NCI-H128 (cell line): ENCODE measurements at regions not wholly inside any gene's neighbourhood (a gene's known extent, or its start where the extent isn't known, plus 50 kb on each side); places are given as distances from the start of the nearest gene placed in this dataset.

Source experiments
- DNase-seq: peaks from one replicate; lab custom pipeline; 2025; ENCODE audit not compliant: unreplicated experiment; lab: John Stamatoyannopoulos, UW

- DNase-seq, result no peak
Measured at GRCh38 chr17:36755586-36755985, 154.2 kb downstream of the MRM1 start.

- no peak for DNase-seq
Measured at GRCh38 chr17:36756695-36757094, 155.3 kb downstream of the MRM1 start.

GRCh38 chr17:36760425-36760824, 159.0 kb downstream of the MRM1 start:
- DNase-seq, result no peak

- no peak for DNase-seq
Measured at GRCh38 chr17:36761203-36761950, 160.0 kb downstream of the MRM1 start.

GRCh38 chr17:36765436-36766043, 164.2 kb downstream of the MRM1 start:
- no peak for DNase-seq

GRCh38 chr17:36768394-36768793, 167.0 kb downstream of the MRM1 start:
- DNase-seq, result no peak

- peak; percentile 2 for DNase-seq
Measured at GRCh38 chr17:36773039-36773438, 164.2 kb upstream of the LHX1 start.

GRCh38 chr17:36777118-36777517, 160.2 kb upstream of the LHX1 start:
- DNase-seq, result no peak

- no peak for DNase-seq
Measured at GRCh38 chr17:36778448-36778847, 158.8 kb upstream of the LHX1 start.

GRCh38 chr17:36779550-36779949, 157.7 kb upstream of the LHX1 start:
- no peak for DNase-seq

GRCh38 chr17:36784633-36785032, 152.6 kb upstream of the LHX1 start:
- DNase-seq, result no peak

- DNase-seq, result no peak
Measured at GRCh38 chr17:36786867-36787266, 150.4 kb upstream of the LHX1 start.

GRCh38 chr17:36791150-36791941, 145.9 kb upstream of the LHX1 start:
- DNase-seq, result no peak

- DNase-seq, result no peak
Measured at GRCh38 chr17:36791942-36792475, 145.3 kb upstream of the LHX1 start.

GRCh38 chr17:36792849-36793248, 144.4 kb upstream of the LHX1 start:
- no peak for DNase-seq

- no peak for DNase-seq
Measured at GRCh38 chr17:36793976-36794375, 143.3 kb upstream of the LHX1 start.

- DNase-seq, result no peak
Measured at GRCh38 chr17:36807496-36808179, 129.6 kb upstream of the LHX1 start.

- no peak for DNase-seq
Measured at GRCh38 chr17:36808180-36808661, 129.1 kb upstream of the LHX1 start.

GRCh38 chr17:36812762-36813161, 124.5 kb upstream of the LHX1 start:
- no peak for DNase-seq

- no peak for DNase-seq
Measured at GRCh38 chr17:36813357-36813756, 123.9 kb upstream of the LHX1 start.

- DNase-seq, result no peak
Measured at GRCh38 chr17:36813957-36814563, 123.2 kb upstream of the LHX1 start.
